ENCODE measurements at regions not wholly inside any gene's neighbourhood (a gene's known extent, or its start where the extent isn't known, plus 50 kb on each side); places are given as distances from the start of the nearest gene placed in this dataset.
"Not testable (repeated sequence)": the region's sequence is repeated elsewhere in the genome, so short reads cannot be mapped to it uniquely, and the experiment has no call there.

DNA sequence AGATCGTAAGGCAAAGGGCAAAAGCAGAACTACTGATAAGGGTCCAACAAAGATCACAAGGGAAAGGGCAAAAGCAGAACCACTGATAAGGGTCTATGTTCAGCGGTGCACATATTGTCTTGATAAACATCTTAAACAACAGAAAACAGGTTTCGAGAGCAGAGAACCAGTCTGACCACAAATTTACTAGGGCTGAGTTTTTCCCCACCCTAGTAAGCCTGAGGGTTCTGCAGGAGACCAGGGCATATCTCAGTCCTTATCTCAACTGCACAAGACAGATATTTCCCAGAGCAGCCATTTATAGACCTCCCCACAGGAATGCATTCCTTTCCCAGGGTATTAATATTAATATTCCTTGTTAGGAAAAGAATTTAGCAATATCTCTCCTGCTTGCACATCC is 101.4 kb upstream of the THBS2 start:
- TF ChIP-seq POLR2AphosphoS5 (IDR thresholded peaks at IDR 0.05); POLR2A (IDR thresholded peaks at IDR 0.05; ENCODE audit: low read depth): not testable (repeated sequence)

Data from esophagus muscularis mucosa (tissue), 2 donors.